Loucy (cell line): ENCODE measurements at regions not wholly inside any gene's neighbourhood (a gene's known extent, or its start where the extent isn't known, plus 50 kb on each side); places are given as distances from the start of the nearest gene placed in this dataset.

ENCODE experiments used
- H2AFZ ChIP-seq: fragments of 200-600 bp; sonication (generic); 2 replicates; pipeline ENCODE4 v1.6.0; 2016; ENCODE audit warnings: antibody characterized with exemption, mild to moderate bottlenecking, low read length, moderate library complexity
- H3F3A ChIP-seq: fragments of 200-600 bp; 2 replicates; pipeline ENCODE4 v1.6.0; 2016; ENCODE audit warnings: antibody characterized with exemption, low read depth, mild to moderate bottlenecking
- H3K27me3 ChIP-seq: fragments of 200-600 bp; sonication (generic); 2 replicates; pipeline ENCODE4 v1.6.1; 2014; ENCODE audit warnings: low read length, mild to moderate bottlenecking; ENCODE audit not compliant: insufficient read depth, poor library complexity, severe bottlenecking
- H3K36me3 ChIP-seq: fragments of 200-600 bp; sonication (generic); 2 replicates; pipeline ENCODE4 v1.6.1; 2016; ENCODE audit warnings: low read length; ENCODE audit not compliant: insufficient read depth
- H3K4me1 ChIP-seq: fragments of 200-600 bp; sonication (generic); 2 replicates; pipeline ENCODE4 v1.5.1; 2014; ENCODE audit warnings: low read length, mild to moderate bottlenecking; ENCODE audit not compliant: insufficient read depth, poor library complexity, severe bottlenecking
- H3K4me2 ChIP-seq: fragments of 200-600 bp; sonication (generic); 2 replicates; pipeline ENCODE4 v1.6.0; 2014; ENCODE audit warnings: antibody characterized with exemption, low read length, low read depth, mild to moderate bottlenecking; ENCODE audit not compliant: poor library complexity, severe bottlenecking
- H3K4me3 ChIP-seq: fragments of 200-600 bp; sonication (generic); 2 replicates; pipeline ENCODE4 v1.5.1; 2014; ENCODE audit warnings: low read length, mild to moderate bottlenecking, mixed read lengths; ENCODE audit not compliant: poor library complexity, severe bottlenecking
- H3K79me2 ChIP-seq: fragments of 200-600 bp; sonication (generic); 2 replicates; pipeline ENCODE4 v1.6.1; 2014; ENCODE audit warnings: low read length; ENCODE audit not compliant: insufficient read depth
- H3K9ac ChIP-seq: fragments of 200-600 bp; sonication (generic); 2 replicates; pipeline ENCODE4 v1.6.0; 2014; ENCODE audit warnings: mild to moderate bottlenecking, low read depth, low read length, moderate library complexity; ENCODE audit not compliant: poor library complexity, severe bottlenecking
- H3K9me2 ChIP-seq: fragments of 200-600 bp; sonication (generic); replicated peaks from 2 replicates; pipeline ENCODE4 v1.6.1; 2016; ENCODE audit warnings: low read depth, low read length, mixed read lengths
- H3K9me3 ChIP-seq: fragments of 200-600 bp; sonication (generic); 2 replicates; pipeline ENCODE4 v1.6.1; 2014; ENCODE audit warnings: mild to moderate bottlenecking, antibody characterized with exemption, low read length, low read depth; ENCODE audit not compliant: insufficient read depth
- H4K20me1 ChIP-seq: fragments of 200-600 bp; sonication (generic); 2 replicates; pipeline ENCODE4 v1.6.0; 2014; ENCODE audit warnings: antibody characterized with exemption, low read length, mild to moderate bottlenecking; ENCODE audit not compliant: insufficient read depth, poor library complexity, severe bottlenecking
- EZH2phosphoT487 ChIP-seq: fragments of 200-600 bp; IDR thresholded peaks from 2 replicates; pipeline ENCODE4 v1.6.1; 2018; ENCODE audit warnings: antibody characterized with exemption, mild to moderate bottlenecking, moderate library complexity, borderline replicate concordance
- TF ChIP-seq, protein P1 (sequence below): fragments of 200-600 bp; sonication (generic); conservative IDR thresholded peaks from 2 replicates; pipeline ENCODE4 v1.5.1; 2014; ENCODE audit warnings: mild to moderate bottlenecking, antibody characterized with exemption, low read length

DNA sequence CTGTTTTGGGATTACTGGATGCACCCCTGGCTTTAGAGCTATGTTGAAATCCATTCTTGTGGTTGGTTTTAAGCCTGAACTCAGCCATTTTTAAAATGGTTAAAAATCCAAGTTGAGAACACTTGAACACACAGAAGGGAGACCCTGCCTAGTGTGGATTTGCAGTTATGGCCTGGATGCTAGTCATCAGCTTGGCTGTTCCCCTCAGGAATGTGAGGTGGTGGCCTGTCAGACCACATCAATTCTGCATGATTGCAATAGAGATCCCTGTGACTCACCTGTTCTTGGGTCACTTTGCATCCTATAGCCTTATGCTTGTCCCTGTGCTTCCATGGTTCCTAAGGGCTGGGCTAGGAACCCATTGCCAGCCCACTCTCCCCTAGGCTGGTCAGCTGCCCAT is 454.1 kb downstream of the ATP23 start:
- no peak overlapping the region for H2AFZ ChIP-seq
- no peak overlapping the region for H3K4me2 ChIP-seq
- TF ChIP-seq, protein P1, sequence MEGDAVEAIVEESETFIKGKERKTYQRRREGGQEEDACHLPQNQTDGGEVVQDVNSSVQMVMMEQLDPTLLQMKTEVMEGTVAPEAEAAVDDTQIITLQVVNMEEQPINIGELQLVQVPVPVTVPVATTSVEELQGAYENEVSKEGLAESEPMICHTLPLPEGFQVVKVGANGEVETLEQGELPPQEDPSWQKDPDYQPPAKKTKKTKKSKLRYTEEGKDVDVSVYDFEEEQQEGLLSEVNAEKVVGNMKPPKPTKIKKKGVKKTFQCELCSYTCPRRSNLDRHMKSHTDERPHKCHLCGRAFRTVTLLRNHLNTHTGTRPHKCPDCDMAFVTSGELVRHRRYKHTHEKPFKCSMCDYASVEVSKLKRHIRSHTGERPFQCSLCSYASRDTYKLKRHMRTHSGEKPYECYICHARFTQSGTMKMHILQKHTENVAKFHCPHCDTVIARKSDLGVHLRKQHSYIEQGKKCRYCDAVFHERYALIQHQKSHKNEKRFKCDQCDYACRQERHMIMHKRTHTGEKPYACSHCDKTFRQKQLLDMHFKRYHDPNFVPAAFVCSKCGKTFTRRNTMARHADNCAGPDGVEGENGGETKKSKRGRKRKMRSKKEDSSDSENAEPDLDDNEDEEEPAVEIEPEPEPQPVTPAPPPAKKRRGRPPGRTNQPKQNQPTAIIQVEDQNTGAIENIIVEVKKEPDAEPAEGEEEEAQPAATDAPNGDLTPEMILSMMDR, result no peak
- TF ChIP-seq EZH2phosphoT487, result no peak
- H3K9me3 ChIP-seq, result no peaks in the 10 kb centered on the region
- H3K79me2 ChIP-seq, result no peaks in the 10 kb centered on the region
- no peaks in the 10 kb centered on the region for H3K27me3 ChIP-seq
- no peaks in the 10 kb centered on the region for H3F3A ChIP-seq
- H4K20me1 ChIP-seq, result no peaks in the 10 kb centered on the region
- no peak overlapping the region for H3K4me3 ChIP-seq
- H3K36me3 ChIP-seq, result no peaks in the 10 kb centered on the region
- no peak overlapping the region for H3K9ac ChIP-seq
- no peaks in the 10 kb centered on the region for H3K4me1 ChIP-seq
- H3K9me2 ChIP-seq, result no peaks in the 10 kb centered on the region

DNA sequence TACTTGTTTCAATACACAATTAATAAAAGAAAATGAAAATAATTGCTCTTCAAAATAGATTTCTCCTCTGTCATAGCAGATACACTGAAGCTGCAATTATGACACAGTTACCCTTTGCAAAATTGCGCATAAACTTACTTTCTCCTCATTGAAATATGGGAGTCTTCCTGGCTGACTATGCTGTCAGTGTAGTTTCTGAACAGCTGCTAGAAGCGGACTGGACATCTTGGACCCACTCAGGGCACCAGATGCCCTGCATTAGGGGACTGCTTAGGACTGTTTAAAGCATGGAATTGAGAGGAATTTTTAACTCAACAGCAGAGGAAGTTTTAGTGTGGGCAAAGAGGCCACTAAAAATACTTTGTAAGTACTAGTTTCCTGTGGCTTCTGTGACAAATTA is 454.9 kb downstream of the ATP23 start:
- Histone ChIP-seq H3K36me3 (no peaks in the 10 kb centered on the region), H3K4me1 (no peaks in the 10 kb centered on the region), H3K9me2 (no peaks in the 10 kb centered on the region), H3K27me3 (no peaks in the 10 kb centered on the region), H3K79me2 (no peaks in the 10 kb centered on the region), H3F3A (no peaks in the 10 kb centered on the region), H3K9me3 (no peaks in the 10 kb centered on the region), H3K4me3 (no peak overlapping the region), H2AFZ (no peak overlapping the region), H3K4me2 (no peak overlapping the region), H4K20me1 (no peaks in the 10 kb centered on the region), H3K9ac (no peak overlapping the region)
- TF ChIP-seq EZH2phosphoT487, result no peak
- TF ChIP-seq, protein P1, result no peak

DNA sequence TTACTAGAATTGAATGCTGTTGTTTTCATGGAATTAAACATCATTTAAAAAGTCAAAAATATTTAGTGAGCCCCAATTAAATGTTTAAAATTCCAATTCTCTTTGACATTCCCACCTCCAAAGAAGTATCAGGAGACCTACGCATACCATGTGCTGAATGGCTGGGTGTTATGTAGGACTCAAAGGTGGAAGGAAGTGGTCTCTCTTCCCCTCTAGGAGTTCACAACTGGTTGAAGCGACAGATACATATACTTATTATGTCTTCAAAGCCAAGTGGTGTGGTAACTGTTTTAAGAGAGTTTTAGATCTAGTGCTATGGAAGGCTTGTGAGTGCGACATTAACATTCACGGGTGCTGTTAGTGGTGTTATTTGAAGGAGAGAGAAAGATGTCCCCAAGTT is 464.0 kb downstream of the ATP23 start:
- H3K4me2 ChIP-seq, result no peak overlapping the region
- H3K9me3 ChIP-seq, result no peaks in the 10 kb centered on the region
- H3K9ac ChIP-seq, result no peak overlapping the region
- H3K36me3 ChIP-seq, result no peaks in the 10 kb centered on the region
- no peaks in the 10 kb centered on the region for H3F3A ChIP-seq
- H3K79me2 ChIP-seq, result no peaks in the 10 kb centered on the region
- TF ChIP-seq, protein P1, result no peak
- no peak for TF ChIP-seq EZH2phosphoT487
- H4K20me1 ChIP-seq, result no peaks in the 10 kb centered on the region
- H3K9me2 ChIP-seq, result no peaks in the 10 kb centered on the region
- no peak overlapping the region for H2AFZ ChIP-seq
- no peaks in the 10 kb centered on the region for H3K27me3 ChIP-seq
- no peak overlapping the region for H3K4me3 ChIP-seq
- no peaks in the 10 kb centered on the region for H3K4me1 ChIP-seq
